Ishikawa (cell line): ENCODE measurements at regions not wholly inside any gene's neighbourhood (a gene's known extent, or its start where the extent isn't known, plus 50 kb on each side); places are given as distances from the start of the nearest gene placed in this dataset.

Experiments
- CEBPB ChIP-seq: IDR thresholded peaks from 2 replicates; pipeline ENCODE4 v1.6.1; 2012
- CREB1 ChIP-seq: IDR thresholded peaks from 2 replicates; pipeline ENCODE4 v1.6.1; 2012; ENCODE audit warnings: low read depth
- EGR1 ChIP-seq: IDR thresholded peaks from 2 replicates; pipeline ENCODE4 v1.6.1; 2012
- EP300 ChIP-seq: IDR thresholded peaks from 2 replicates; pipeline ENCODE4 v1.6.1; 2012; ENCODE audit warnings: borderline replicate concordance
- FOXM1 ChIP-seq: IDR thresholded peaks from 2 replicates; pipeline ENCODE4 v1.6.1; 2012; ENCODE audit warnings: low read depth, borderline replicate concordance
- NFIC ChIP-seq: IDR thresholded peaks from 2 replicates; pipeline ENCODE4 v1.6.1; 2012
- RAD21 ChIP-seq: IDR thresholded peaks from 2 replicates; pipeline ENCODE4 v1.6.1; 2012; ENCODE audit warnings: low read depth
- REST ChIP-seq: IDR thresholded peaks from 2 replicates; pipeline ENCODE4 v1.6.1; 2012; ENCODE audit warnings: low read depth, mild to moderate bottlenecking
- TAF1 ChIP-seq: IDR thresholded peaks from 2 replicates; pipeline ENCODE4 v1.6.1; 2012; ENCODE audit warnings: low read depth, mild to moderate bottlenecking
- TCF12 ChIP-seq: IDR thresholded peaks from 2 replicates; pipeline ENCODE4 v1.6.1; 2012; ENCODE audit warnings: low read depth
- TEAD4 ChIP-seq: IDR thresholded peaks from 2 replicates; pipeline ENCODE4 v1.6.1; 2012
- USF1 ChIP-seq: IDR thresholded peaks from 2 replicates; pipeline ENCODE4 v1.6.1; 2012
- YY1 ChIP-seq: IDR thresholded peaks from 2 replicates; pipeline ENCODE4 v1.6.1; 2012; ENCODE audit warnings: low read depth
- ZBTB7A ChIP-seq: IDR thresholded peaks from 2 replicates; pipeline ENCODE4 v1.6.1; 2012; ENCODE audit warnings: low read depth
- TF ChIP-seq, protein P1 (sequence below): IDR thresholded peaks from 2 replicates; pipeline ENCODE4 v1.6.1; 2012

DNA sequence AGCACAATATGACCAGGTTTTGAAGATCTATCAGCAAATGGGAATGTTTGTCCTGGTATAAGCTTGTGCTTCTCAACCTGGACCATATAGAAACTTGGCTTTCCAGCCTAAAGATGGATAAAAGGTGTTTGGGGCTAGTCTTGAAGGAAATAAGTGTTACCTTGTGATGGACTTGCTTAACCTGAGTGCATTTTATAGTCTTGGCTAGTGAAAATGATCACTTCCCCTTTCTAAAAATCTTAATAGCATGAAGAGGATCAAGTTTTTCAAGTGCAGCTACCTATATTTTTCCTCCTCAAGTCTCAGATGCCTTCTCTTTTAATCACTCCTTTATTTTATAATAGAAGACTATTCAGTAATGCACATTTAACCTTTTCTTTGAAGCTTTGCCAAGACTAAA lies 919.8 kb upstream of the SLITRK1 start:
- TF ChIP-seq TEAD4 (no peak), USF1 (no peak)

DNA sequence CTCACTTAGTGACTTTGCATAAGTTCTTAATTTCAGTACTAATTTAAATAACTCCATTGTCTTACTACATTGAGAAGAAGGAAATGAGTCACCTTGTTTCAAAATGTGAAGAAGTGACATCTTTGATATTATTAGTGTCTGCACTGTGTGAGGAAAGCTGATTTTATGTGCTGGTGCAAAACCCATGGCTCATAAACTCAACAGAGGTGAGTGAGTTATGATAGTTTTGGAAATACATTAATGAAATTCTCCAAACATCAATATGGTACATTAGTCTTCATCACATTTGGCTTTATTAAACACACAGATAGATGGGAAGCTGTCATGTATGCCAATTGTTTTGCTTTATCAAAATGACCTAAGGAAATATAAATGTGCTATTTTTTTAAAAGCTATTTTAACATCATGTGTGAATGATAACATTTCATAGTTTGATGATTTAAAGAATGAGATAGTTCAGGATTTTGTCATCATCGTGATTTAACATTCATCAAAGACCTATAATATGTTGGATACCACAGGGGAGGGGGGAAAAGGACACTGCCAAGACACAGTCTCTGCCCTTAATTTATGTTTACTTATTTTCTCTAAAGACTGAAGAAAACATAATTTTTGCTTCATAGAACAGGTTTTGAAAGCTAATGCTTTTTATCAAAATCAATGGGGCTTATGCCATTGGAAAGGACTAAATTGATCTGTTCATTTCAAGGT lies 902.3 kb upstream of the SLITRK1 start:
- TF ChIP-seq REST = no peak
- no peak for TF ChIP-seq TCF12
- TF ChIP-seq ZBTB7A = no peak

GRCh38 chr13:84777316-84777715 lies 895.0 kb upstream of the SLITRK1 start:
- TF ChIP-seq TEAD4 = no peak
- TF ChIP-seq CREB1 = no peak
- TF ChIP-seq NFIC = no peak
- TF ChIP-seq TAF1 = no peak
- TF ChIP-seq FOXM1 = no peak
- TF ChIP-seq EGR1 = no peak
- TF ChIP-seq CEBPB = no peak
- TF ChIP-seq USF1 = no peak
- no peak for TF ChIP-seq ZBTB7A
- TF ChIP-seq REST = no peak
- TF ChIP-seq EP300 = no peak
- no peak for TF ChIP-seq RAD21
- TF ChIP-seq YY1 = no peak
- TF ChIP-seq, protein P1, sequence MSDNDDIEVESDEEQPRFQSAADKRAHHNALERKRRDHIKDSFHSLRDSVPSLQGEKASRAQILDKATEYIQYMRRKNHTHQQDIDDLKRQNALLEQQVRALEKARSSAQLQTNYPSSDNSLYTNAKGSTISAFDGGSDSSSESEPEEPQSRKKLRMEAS = no peak

DNA sequence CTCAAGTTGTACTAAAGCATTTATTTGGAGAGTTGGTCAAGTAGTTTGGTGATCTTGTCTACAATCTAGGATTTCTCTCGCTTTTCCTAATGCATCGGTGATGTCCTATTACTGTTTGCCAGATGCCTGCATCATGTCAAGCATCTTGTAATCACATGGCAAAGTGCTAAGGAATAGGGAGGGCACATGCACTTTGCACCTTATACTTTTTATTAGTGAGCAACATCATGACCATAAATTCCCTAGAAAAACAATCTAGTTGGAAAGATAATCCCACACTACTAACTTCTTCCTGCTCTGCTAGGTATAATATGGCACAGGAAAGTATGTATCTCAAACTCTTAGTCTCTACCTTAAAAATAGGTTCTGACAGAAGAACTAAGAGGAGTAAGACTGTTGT lies 894.3 kb upstream of the SLITRK1 start:
- TF ChIP-seq CREB1 (no peak), TCF12 (no peak), RAD21 (no peak), ZBTB7A (no peak), REST (no peak), USF1 (no peak), TAF1 (no peak), TEAD4 (no peak)

DNA sequence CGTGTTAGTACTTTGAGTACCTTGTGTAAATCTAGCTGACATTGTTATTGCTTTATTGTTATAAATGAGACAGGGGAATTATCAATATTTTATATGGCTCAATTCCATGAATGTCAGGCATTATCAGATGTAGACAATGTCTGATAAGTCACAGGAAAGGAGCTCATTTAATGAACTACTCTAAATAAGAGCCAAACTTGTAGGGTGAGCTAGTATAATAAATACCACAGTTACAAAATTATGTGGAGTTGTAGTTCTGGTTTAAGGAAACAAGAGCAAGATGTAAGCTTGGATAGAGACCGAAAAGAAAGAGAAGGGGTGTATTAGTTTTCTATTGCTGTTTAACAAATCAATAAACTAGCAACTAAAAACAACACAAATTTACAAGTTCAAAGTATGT lies 891.8 kb upstream of the SLITRK1 start:
- TF ChIP-seq, protein P1 = no peak
- no peak for TF ChIP-seq TAF1
- TF ChIP-seq YY1 = no peak
- TF ChIP-seq USF1 = no peak
